SH-SY5Y (cell line): ENCODE measurements at regions not wholly inside any gene's neighbourhood (a gene's known extent, or its start where the extent isn't known, plus 50 kb on each side); places are given as distances from the start of the nearest gene placed in this dataset.

ENCODE experiments used
- GATA2 ChIP-seq: IDR thresholded peaks from 2 replicates; pipeline ENCODE4 v1.6.1; 2011; ENCODE audit warnings: mild to moderate bottlenecking, low read depth, low read length
- GATA3 ChIP-seq: IDR thresholded peaks from 2 replicates; pipeline ENCODE4 v1.6.1; 2011; ENCODE audit warnings: low read depth, mild to moderate bottlenecking, low read length, moderate library complexity

DNA sequence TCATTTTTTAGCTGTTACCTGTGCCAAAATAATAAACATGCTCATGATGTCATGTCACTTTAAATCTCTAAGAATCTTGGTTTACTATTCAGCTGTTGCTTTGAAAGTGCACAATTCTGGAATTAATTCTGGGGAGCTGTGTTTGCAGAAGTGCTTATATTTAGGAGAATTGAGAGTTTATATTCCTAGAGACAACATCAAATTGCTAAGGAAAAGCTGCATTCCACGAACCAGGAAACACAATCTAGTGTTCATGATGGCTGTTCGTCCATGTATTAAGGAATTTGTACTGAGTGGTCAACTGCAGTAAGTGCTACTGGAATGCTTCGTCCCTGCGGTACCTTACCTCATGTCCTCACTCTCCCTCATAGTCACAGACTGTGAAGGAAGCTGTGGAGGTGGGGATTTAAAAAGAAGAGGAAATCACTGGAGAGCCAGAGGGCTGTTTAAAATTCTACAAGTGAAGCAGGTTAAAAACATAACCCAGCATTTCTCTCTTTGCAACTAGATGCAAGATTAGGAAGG, 161.0 kb downstream of the TRMT11 start:
- TF ChIP-seq GATA2 (no peak), GATA3 (no peak)
